ENCODE measurements at regions not wholly inside any gene's neighbourhood (a gene's known extent, or its start where the extent isn't known, plus 50 kb on each side); places are given as distances from the start of the nearest gene placed in this dataset.
"Not testable (repeated sequence)": the region's sequence is repeated elsewhere in the genome, so short reads cannot be mapped to it uniquely, and the experiment has no call there.

DNA sequence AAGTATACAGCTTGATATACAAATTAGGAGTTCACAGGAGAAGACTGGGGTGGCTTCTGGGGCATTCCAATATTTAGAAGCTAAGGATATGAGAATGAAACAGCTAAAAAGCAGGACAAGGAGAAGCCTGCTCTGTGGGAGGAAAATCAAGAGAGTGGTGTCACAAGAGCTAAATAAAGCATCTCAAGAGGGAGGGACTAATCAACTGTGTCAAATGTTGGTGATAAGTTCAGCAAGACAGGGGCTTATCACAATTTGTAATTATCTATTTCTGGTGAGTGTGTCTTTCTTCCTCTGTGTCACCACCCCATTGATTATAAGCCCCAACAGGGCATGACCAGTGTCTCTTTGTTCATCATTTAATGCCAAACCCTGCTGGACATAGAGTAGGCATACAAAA, 295.8 kb upstream of the DUSP10 start:
- DNase-seq (ENCODE audit: low spot score) = no peak

DNA sequence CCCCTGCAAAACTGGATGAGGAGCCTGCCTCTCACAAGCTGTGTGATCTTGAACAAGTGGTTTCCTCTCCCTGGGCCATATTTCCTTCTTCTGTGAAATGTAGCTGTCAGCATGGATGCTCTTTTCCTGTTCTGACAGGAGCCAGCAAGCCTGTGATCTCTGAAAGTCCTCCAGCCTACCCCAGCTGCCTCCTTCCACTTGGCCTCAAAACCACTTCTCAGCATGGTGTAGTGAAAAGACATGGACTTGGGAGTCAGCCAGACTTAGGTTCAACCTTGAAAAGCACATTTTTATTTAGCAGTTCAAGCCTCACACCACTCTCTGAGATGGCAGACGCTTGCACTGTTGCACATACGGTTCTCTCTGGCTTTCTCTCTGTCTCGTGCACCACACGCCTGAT, 292.9 kb upstream of the DUSP10 start:
- no peak for DNase-seq (ENCODE audit: low spot score)

DNA sequence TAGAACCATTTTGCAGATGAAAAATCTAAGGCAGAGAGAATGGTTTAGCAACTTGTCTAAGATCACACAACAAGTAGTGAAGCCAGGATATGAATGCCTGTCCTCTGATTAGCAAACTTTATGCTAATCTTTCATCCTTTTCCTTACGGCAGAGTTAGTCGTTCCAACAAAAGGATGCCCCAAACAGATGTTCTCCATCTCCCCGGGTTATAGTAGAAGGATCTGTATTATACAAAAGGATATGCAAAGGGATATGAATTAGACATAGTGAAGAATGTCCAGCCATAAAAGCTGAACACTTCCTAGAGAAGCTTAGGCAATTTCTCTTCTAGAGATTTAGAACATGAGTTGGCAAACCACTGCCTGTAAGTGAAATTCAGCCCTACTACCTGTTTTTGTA, 291.6 kb upstream of the DUSP10 start:
- no peak for DNase-seq (ENCODE audit: low spot score)

DNA sequence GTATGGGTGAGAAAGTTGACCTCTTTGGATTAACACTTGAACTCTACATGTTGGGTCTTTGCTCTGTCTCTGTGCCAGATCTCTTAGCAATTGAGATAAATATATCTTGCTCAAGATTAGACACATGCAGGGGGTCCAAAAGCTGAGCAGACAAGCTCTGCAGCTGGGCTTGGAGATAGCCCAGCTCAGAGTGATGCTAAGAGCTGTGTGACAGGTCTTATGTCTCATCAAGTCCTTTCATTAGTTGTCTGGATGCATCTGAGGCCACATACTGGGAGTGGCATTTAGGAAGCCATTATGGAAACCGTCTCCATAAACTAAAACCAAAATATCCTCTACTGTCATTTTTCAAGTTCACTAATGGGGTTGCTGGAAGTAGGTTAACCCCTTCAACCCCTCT, 289.4 kb upstream of the DUSP10 start:
- no peak for DNase-seq (ENCODE audit: low spot score)

DNA sequence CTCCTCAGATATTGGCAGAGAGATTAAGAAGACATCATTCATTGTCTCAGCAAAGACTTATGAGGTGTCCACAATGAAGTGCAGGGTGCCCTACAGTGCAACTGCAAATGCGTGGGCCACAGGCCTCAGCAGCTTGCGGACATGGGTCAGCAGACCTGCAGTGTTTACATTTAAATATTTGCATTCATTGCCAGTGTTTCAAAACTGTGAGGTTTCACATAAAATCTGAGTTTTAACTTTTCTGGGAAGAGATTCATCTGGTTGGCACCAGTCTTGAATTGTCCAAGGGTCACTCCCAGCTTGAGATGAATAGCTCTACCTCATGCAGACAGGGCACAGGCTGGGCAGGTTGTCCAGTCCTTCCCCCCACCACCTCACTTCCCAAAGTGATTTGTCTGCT, 286.8 kb upstream of the DUSP10 start:
- no peak for DNase-seq (ENCODE audit: low spot score)

DNA sequence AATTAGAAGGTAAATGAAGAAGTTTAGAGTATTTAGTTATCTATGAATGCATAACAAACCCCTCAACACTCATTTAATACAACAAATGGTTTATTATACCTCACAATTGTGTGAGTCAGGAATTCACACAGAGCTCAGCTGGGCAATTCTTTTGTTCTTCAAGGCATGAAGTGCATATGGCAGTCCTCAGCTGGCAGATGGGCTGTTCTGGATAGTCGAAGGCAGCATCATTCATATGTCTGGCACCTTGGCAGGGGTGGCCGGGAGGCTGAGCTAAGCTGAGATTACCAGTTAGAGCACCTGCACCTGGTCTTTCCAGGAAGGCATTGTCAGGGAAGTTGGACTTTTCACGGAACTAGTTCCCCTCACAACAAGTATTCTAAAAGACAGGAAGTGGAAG, 286.2 kb upstream of the DUSP10 start:
- no peak for DNase-seq (ENCODE audit: low spot score)

DNA sequence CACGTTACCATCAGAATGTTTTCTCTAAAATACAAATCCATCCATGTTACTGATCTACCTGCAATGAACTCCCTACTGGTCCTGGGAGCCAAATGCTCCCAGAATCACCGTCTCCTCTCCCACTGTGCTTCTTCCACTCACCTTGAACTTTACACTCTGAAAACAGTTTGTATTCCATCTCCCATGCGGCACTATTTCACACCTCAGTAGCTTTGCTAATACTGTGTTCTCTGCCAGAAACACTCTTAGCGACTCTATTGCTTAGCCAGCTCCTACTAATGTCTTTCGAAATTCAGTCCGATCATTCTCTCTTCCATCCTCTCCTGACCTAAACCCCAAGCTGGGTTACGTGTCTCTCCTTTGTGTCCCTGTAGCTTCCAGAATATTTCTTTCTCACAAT, 284.4 kb upstream of the DUSP10 start:
- no peak for DNase-seq (ENCODE audit: low spot score)

DNA sequence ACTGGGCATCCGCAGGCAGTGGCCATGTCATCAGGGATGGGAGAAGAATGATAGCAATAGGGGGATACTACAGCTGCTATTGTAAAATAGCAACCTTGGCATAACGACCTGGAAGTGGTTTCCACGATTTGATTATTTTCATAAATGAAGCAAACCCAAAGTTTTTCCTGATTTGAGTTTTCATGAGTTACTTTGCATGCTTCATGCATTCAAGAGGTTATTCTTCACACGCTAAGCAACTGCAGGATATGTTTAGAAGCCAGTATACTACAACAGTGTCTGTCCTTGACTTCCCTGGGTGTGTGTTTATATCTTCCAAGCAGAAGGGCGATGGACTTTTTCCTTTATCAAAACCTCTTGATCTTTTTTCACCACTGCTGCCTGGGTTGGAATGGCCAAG, 281.1 kb upstream of the DUSP10 start:
- DNase-seq (ENCODE audit: low spot score) = no peak

DNA sequence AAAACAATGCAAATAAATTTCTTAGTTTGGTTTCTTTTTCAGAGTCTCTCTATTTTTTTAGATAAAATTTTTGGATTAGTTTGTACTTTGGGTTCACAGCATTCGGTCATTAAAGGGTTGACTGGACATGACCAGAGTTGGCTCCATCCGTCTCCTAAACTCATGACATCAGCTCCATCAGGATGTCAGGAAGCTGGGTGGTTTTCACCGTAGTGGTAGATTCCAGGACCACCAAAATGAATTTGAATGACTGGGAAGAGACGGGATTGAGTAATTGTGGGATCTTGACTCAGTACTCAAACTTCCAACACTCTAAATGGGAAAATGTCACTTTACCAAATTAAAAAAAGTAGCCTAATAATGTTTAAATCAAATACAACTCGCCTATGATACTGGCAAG, 279.2 kb upstream of the DUSP10 start:
- DNase-seq (ENCODE audit: low spot score) = no peak

DNA sequence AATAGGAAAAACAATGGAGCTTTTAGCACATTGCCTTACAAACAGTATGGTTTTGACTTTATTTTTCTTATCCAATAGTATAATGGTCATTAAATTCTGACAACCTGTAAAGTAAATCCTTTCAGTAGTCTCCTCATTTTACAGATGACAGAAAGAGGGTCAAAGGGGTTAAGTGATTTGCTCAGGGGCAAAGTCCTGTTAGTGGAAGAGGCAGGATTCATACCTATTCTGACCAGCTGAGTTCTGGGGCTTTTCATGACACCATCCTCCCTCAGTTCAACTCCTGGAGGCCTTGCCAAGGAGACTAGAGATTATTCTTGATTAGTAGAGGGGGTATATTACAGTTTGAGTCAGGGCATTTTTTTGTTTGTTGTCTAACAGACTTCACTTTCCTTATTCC, 278.7 kb upstream of the DUSP10 start:
- DNase-seq (ENCODE audit: low spot score) = no peak

DNA sequence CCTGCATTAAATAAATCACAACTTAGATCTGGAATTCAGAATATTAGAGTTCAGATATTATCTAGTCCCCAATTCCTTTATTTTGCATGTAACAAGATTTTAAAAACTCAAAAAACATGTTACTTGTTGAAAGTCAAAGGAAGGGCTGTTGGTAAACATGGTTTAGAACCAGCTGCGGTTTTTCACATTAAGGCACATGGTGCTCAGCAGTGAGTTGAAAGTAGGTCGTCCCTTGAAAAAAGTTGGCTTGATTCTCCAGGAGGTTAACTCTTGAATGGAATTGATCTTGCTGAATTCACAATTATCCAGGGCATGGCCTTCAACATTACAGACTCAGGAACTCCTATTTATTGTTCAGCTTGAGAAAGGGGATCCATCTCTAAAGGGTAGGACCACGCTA, 277.1 kb upstream of the DUSP10 start:
- DNase-seq (ENCODE audit: low spot score) = no peak

DNA sequence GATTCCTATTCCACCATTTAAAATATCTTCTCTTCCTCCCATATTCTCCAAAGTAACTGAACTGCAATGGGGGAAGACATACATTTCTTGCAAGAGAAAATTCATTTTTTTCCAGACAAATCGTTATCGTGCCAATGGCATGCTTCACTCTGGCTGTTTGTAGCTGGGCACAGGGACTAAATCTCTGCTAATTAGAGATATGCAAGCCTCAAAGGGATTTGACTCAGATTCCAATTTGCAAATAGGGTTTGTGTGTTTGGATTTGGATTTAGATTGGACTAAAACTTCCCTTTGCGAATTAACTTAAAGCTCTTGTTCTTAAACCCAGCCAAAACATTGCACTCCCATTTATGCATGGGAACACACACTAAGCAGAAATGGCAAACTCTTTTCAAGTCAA, 276.2 kb upstream of the DUSP10 start:
- DNase-seq (ENCODE audit: low spot score) = no peak

DNA sequence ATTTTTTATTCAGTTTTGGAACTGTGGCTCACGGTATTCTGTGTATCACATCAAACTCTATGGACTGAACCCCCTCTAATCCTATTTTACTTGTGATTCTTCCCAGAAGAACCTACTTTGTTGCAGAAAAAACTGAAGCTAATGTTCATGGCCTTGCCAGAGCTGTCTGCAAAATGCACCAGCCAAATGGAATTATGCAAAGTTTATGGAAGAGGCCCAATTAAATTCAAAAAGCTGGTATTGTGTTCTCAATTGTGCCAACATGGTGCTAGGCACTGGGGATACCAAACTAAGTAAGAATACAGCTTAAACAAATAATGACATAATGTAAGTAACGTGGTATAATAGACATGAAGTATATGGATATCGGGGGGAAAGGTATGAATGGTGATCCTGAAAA, 273.8 kb upstream of the DUSP10 start:
- DNase-seq (ENCODE audit: low spot score) = no peak

DNA sequence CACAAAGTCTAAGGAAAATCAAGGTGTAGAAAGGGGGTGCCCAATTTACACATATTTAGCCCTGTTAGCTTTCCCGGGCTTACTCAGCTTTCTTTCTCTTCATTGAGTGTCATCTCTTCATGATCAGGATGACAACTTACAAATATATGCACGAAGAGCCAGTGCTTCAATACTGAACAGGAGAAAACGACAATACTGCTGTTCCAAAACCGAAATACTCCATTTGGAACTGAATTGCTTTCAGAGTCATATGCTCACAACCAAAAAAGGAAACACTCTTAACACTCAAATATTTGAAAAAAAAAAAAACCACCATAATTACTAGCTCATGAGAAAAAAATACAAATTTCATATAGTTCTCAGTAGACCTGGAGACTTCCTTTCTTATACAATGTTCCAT, 272.1 kb upstream of the DUSP10 start:
- DNase-seq (ENCODE audit: low spot score) = no peak

DNA sequence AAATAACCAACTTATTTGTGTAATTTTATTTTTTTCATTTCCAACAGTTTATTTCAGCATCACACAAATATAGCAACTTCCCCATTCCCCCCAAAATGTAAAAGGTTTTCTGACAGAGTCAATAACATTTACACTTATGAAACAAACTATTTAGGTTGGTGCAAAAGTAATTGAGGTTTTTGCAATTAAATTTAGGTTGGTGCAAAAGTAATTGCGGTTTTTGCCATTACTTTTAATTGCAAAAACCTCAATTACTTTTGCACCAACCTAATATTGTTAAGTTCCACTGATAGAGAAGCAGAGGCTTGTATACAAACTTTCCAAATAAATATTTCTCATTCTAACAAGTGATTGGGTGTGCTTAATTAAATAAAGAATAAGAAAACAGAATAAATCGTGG, 270.9 kb upstream of the DUSP10 start:
- no peak for DNase-seq (ENCODE audit: low spot score)

DNA sequence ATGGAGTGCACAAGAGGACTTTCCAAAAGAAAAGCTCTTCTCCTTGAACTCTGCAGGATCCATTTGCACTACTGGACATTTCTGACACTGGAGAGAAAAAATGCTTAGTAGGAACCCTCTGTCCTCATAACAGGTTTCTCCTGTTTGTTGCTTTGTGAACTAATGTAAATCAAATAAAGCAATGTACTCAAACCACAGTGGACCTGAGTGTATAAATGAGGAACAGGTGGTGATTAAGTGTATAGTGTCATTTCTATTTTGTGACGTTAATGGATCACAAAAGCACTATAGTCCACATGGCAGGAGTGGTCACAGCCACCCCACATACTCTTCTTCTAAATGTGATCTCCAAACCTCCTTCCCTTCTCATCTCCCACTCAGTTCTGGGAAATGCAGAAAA, 268.4 kb upstream of the DUSP10 start:
- DNase-seq (ENCODE audit: low spot score) = no peak

DNA sequence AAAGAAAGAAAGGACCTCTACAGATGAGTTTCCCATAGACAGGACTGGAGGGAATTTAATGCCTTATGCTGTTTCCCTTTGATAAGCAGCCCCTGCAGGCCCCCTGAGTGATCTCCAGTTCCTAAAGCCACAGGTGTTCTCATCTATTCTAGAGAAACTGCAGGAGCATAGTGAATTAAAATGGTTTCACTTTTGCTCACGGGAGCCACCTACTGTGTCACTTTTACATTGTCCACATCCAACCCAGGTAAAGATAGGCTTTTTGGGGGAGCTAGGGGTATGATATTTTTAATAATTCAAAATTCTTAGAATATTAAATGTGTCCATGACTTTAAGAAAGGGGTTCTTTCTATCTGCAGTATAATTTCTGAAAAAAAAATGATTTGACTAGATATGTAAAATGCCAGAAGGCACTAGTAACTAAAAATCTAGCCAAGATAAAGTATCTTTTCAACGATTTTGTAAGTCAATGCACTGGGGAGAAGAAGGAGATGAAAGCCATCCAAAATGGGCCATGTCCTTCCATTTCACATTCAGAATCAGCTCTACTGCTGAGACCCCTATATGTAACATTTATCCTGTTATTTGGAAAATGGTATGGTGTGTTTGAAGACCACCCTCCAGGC, 267.3 kb upstream of the DUSP10 start:
- DNase-seq (ENCODE audit: low spot score) = no peak

DNA sequence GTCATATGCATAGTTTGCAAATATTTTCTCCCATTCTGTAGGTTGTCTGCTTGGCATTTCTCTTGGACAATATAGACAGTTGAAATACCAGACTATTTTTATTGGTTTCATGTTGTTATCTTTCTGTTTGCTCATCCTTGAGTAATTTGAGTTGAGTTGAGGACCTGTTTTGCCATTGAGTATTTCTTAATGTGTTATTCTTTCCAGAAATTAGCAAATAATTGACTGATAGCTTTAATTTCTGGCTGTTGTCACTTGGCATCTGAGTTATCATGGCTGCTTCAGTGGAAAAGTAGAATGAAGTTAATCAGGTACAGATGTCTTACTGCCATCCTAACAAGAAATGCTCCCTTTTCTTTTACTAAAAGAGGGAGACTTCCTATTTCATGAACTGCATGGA, 264.8 kb upstream of the DUSP10 start:
- no peak for DNase-seq (ENCODE audit: low spot score)

DNA sequence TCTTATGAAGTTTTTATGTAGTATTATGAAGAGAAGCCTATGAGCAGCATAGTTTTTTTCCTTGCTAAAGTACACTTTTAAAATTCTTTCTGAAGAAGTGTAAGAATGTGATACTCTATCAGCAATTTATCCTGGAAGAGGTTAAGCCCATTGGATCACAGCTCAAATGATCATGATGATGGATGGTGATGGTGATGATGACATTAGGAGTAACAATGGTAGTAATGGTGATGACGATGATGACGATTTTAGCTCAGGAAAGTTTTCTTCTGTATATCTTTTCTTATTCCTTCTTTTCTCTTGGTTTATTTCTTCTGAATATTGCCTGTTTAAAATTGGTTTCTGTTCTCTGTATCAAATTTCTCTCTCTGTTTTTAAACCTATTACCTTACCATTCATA, 262.9 kb upstream of the DUSP10 start:
- DNase-seq (ENCODE audit: low spot score) = no peak

DNA sequence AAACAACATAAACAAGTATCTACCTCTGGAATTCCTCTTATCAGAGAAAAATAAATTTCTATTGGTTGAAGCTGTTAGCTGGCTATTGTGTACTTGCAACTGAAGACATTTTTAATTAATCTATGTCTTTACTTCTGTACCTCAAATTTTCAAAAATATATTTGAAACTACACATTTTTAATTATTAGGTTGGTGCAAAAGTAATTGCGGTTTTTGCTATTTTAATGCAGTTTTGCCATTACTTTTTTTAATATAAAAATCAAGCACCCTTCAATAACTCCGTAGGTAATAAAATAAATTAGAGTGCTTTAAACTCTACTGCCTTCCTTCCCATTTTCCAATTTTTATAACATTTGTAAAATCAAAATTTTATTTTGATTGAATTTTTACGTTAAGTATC, 262.1 kb upstream of the DUSP10 start:
- no peak for DNase-seq (ENCODE audit: low spot score)

DNA sequence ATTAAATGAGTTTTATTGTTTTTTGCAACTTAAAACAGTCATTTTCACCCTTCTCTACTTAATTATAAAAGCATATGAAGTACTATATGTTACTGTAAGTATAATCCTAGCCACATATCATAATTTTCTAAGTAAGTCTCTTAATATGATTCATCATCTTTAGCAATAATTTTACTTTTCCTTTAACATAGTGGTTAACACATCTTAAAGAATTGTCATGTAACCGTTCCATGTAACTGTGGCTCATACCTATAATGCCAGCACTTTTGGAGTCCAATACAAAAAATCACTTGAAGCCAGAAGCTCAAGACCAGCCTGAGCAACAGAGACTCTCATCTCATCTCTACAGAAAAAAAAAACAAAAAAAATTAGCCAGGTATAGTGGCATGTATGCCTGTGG, 260.6 kb upstream of the DUSP10 start:
- DNase-seq (ENCODE audit: low spot score) = no peak

DNA sequence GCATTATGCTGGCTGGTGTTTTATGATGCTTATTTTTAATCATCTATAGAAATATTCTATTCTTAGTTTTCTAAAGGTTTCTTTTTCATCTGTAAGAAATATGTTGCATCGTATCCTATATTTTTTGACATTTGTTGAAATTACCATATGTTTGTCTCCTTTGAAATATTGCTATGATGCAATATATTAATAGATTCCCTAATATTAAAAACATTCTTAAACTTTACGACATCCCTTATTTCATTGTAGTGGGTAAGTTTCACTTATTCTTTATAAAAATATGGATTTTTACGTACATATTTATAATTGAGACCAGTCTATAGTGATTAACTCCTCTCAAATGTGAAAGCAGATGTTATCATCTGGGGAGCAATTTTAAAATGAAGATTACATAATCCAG, 258.2 kb upstream of the DUSP10 start:
- DNase-seq (ENCODE audit: low spot score) = no peak

DNA sequence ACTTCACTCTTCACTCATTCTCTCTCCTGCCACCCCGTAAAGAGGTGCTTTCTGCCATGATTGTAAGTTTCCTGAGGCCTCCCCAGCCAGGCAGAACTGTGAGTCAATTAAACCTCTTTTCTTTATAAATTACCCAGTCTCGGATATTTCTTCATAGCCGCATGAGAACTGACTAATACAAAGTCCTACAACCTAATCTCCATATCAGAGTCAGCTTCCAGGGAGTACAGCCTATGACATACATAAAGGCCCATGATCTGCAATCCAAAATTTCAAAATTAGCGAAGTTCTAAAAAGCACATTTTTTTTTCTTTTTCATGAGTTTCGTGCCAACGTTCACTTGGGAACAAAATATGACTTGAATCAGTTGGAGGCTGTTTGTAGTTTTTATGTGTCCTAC, 256.9 kb upstream of the DUSP10 start:
- no peak for DNase-seq (ENCODE audit: low spot score)

DNA sequence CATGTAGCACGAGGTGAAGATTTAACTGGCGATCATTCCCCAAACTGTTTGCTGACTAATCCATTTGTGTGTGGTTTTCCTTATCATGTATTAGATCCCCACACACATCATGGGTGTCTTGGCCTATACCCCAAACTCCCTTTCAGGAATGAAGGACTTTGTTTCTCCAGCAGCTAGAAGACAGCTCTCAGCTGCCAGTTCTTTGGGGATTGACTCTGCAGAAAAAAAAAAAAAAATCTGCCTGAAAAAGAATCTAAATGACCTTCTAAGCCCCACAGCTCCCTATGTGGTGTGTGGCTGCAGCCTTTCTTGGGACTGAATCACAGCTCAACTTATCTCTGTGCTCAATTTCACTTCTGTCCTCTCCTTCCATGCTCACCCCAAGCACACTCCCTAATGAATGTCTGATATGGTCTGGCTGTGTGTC, 256.3 kb upstream of the DUSP10 start:
- no peak for DNase-seq (ENCODE audit: low spot score)

DNA sequence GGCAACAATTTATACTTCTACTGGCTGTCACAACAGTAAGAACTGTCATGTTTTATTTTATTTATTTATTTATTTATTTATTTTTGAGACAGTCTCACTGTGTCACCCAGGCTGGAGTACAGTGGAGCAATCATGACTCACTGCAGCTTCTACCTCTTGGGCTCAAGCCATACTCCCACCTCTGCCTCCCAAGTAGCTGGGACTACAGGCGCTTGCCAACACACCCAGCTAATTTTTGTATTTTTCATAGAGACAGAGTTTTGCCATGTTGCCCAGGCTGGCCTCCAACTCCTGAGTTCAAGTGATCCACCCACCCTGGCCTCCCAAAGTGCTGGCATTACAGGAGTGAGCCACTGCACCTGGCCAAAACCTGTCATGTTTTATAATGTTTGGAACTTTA, 255.1 kb upstream of the DUSP10 start:
- not testable (repeated sequence) for DNase-seq (ENCODE audit: low spot score)

Measured in hepatic stellate cell (primary cell).